Brain microvascular endothelial cell (primary cell): ENCODE measurements at regions not wholly inside any gene's neighbourhood (a gene's known extent, or its start where the extent isn't known, plus 50 kb on each side); places are given as distances from the start of the nearest gene placed in this dataset.

ENCODE experiments used
- DNase-seq: peaks from one replicate; pipeline ENCODE4 v3.0.0-alpha.2; 2020
- H3K27ac ChIP-seq: fragments of 250-450 bp; sonication (Bioruptor Pico); 2 replicates; pipeline ENCODE4 v1.5.1; 2020; ENCODE audit warnings: mild to moderate bottlenecking, moderate library complexity
- H3K27me3 ChIP-seq: fragments of 250-450 bp; sonication (Bioruptor Pico); replicated peaks from 2 replicates; pipeline ENCODE4 v1.5.1; 2020; ENCODE audit warnings: mild to moderate bottlenecking
- H3K36me3 ChIP-seq: fragments of 250-450 bp; sonication (Bioruptor Pico); replicated peaks from 2 replicates; pipeline ENCODE4 v1.5.1; 2020; ENCODE audit warnings: mild to moderate bottlenecking
- H3K4me3 ChIP-seq: 2 replicates; pipeline ENCODE4 v1.5.1; 2011; ENCODE audit warnings: low read depth, mild to moderate bottlenecking, control low read depth, low read length, moderate library complexity
- CTCF ChIP-seq: IDR thresholded peaks from 2 replicates; pipeline ENCODE4 v1.5.1; 2011; ENCODE audit warnings: low read depth, mild to moderate bottlenecking, moderate library complexity, low read length, control low read depth, inconsistent platforms; ENCODE audit errors: missing control alignments
- in situ Hi-C: cut with HindIII; loops from 2 replicates; pipeline ENCODE4 v1.10.0; 2017; ENCODE audit warnings: low sequenced_read_pairs, low pct_ligation_motif_present

- H3K4me3 ChIP-seq = no peak overlapping the region
- H3K27me3 ChIP-seq = no peaks in the 10 kb centered on the region
- no peak for DNase-seq
- no peak overlapping the region for H3K27ac ChIP-seq
- TF ChIP-seq CTCF = no peak
- in situ Hi-C loops = no loop called here
- no peaks in the 10 kb centered on the region for H3K36me3 ChIP-seq
These were observed 536.4 kb upstream of the UBE2E2 start for GRCh38 chr3:22666736-22667135.

- no peaks in the 10 kb centered on the region for H3K27me3 ChIP-seq
- TF ChIP-seq CTCF = no peak
- H3K27ac ChIP-seq = no peak overlapping the region
- H3K4me3 ChIP-seq = no peak overlapping the region
- DNase-seq = no peak
- no peaks in the 10 kb centered on the region for H3K36me3 ChIP-seq
- in situ Hi-C loops = no loop called here
These were observed 531.3 kb upstream of the UBE2E2 start for GRCh38 chr3:22671848-22672247.

- no peaks in the 10 kb centered on the region for H3K36me3 ChIP-seq
- in situ Hi-C loops = no loop called here
- DNase-seq = no peak
- no peak overlapping the region for H3K27ac ChIP-seq
- no peaks in the 10 kb centered on the region for H3K27me3 ChIP-seq
- no peak for TF ChIP-seq CTCF
- H3K4me3 ChIP-seq = no peak overlapping the region
These were observed 518.4 kb upstream of the UBE2E2 start for GRCh38 chr3:22684739-22685138.

GRCh38 chr3:22685597-22685996, 517.5 kb upstream of the UBE2E2 start:
- in situ Hi-C loops = no loop called here
- Histone ChIP-seq H3K4me3 (no peak overlapping the region), H3K27ac (no peak overlapping the region), H3K27me3 (no peaks in the 10 kb centered on the region), H3K36me3 (no peaks in the 10 kb centered on the region)
- peak; percentile 35 for DNase-seq
- TF ChIP-seq CTCF = peak; percentile 73

GRCh38 chr3:22691407-22691806, 511.7 kb upstream of the UBE2E2 start:
- Histone ChIP-seq H3K27me3 (no peaks in the 10 kb centered on the region), H3K27ac (no peak overlapping the region), H3K36me3 (no peaks in the 10 kb centered on the region), H3K4me3 (no peak overlapping the region)
- no peak for TF ChIP-seq CTCF
- in situ Hi-C loops = no loop called here
- no peak for DNase-seq

- no peaks in the 10 kb centered on the region for H3K36me3 ChIP-seq
- in situ Hi-C loops = no loop called here
- no peak for DNase-seq
- no peaks in the 10 kb centered on the region for H3K27me3 ChIP-seq
- H3K27ac ChIP-seq = no peak overlapping the region
- no peak overlapping the region for H3K4me3 ChIP-seq
- no peak for TF ChIP-seq CTCF
These were observed 511.1 kb upstream of the UBE2E2 start for GRCh38 chr3:22691856-22692628.
